IPS DF 4.7 (cell line): ENCODE measurements at regions not wholly inside any gene's neighbourhood (a gene's known extent, or its start where the extent isn't known, plus 50 kb on each side); places are given as distances from the start of the nearest gene placed in this dataset.

Experiments used
- DNase-seq: peaks from one replicate; pipeline ENCODE4 v3.0.0-alpha.2; 2013; ENCODE audit warnings: low spot score; ENCODE audit errors: extremely low read depth

DNA sequence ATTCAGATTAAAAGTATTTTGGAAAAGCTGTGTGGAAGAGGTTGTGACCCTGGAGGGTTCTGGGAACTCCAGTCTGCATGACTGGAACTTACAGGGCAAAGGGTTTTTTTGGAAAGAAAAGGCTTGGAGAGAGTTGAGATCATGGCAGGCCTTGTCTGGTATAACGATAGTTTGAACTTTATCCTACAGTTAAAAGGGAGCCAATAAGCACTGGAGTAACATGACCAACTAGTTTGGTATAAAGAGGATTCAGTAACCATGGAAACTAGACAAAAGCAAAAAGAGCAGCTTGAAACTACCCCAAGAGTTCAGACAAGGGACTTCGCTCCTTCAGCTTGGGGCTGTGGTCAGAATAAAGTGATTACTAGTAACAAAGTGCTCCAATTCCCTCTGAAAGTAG, 151.2 kb upstream of the TMCO5A start:
- no peak for DNase-seq

DNA sequence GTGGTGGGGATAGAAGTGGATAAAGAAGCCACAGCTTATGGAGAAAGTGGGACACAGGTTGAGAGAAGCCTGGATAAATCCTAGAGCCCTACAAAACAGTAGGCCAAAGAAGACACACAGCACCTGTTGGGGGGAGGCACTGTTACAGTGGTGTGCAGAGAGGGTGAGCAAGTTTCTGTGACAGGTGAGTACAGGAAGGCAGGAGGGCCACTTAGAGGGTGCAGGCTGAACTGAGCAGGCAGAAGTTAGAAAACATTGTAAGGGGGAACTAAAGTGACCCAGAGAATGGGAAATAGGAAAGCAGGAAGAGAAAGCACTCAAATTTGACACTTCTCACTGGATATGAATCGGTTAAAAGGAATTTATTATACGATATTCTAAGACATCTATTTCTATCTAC, 146.1 kb upstream of the TMCO5A start:
- no peak for DNase-seq

DNA sequence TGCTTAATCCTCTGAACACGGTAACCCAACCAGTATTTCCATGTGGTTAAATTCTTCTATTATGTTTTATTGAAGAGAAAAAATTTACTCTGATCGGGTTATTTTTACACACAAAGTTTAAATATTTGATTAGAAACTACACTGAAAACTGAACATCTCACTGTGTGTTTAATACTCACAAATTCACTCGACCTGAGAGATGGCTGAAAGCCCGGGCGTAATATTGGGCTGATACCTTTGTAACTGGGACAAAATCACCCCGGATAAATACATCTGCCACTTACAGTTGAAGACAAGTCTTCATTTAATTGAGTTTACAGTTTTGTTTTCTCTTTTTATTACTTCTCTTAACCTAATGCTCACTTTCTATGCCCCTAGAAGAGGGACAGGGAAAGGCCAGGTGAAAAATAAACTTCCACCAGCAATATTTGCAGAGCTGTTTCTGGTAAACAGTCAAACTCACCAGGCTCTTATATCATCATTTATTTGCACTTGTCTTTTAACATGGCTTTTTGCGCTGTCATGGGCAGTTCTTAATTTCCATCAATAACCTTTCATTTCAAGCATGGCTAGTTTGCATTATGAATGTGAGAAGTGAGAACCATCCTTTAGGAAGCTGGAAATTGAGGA, 145.6 kb upstream of the TMCO5A start:
- DNase-seq: no peak

DNA sequence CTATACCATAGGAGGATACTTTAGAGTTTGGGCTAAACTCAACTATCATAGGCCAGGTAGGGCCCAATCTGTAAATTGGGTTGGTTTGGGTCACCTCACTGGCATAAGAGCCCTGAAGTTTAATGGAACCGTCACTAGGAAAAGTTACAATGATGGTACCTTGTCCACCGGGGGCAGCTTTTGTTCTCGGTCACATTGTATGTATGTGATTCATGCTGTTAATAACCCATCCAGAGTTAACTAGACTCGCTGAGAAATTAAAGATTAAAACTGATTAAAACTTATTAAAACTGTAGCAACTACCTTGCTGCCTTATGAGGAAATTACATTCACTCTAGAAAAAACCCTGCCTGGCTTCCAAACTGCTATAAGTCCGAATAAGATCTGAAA, 145.0 kb upstream of the TMCO5A start:
- DNase-seq: no peak

DNA sequence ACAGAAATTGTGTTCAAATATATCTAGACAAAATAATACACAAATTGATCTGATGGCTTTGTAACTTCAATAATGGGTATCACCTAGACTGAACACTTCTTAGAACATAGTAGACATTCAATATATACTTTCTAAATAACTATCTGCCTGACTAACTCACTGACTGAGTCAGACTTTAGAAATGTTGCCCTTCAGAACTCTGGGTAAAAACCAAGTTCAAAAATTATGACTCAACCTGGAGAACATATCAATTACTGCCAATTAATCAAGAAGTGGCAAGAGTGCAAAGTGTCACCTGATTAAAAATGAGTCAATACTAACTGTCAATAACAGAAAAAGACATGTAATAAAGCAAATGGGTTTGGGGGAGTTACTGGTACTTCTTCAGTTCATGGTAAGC, 144.6 kb upstream of the TMCO5A start:
- DNase-seq: no peak

DNA sequence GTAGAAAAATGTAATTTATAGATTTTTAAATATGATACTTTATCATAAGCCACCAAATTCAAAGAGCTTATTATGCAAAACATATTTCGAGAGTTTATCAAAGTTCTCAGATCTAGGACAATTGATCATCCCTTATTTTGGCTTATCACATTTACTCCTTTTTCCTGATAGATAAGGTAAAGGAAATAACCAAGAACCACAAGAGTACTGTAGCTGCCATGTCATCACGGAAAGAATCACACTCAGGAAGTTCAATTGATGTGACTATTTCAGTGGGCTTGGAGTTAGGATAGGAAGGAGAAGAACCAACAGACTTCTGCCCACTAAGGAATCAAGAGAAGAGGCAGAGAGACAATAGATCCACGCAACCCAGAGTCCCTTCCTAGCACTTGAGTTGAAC, 142.7 kb upstream of the TMCO5A start:
- DNase-seq: no peak

DNA sequence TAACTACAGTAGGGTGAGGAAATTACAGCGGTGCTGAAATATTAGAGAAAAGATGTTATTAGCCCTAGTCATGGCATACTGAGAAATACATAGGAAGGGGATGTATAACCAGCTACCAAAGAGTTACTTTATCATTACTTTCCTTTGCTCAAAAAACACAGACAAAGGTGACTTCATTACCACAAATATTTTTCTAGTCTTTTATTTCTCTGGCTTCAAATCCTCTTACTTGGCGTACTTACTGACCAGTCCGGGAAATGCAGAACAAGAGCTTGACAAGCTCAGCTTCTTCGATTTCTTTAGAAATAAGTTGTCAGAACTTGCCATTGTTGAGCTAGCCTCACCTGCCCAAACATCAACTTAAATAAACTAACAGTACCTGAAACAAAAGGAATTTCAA, 142.1 kb upstream of the TMCO5A start:
- no peak for DNase-seq

DNA sequence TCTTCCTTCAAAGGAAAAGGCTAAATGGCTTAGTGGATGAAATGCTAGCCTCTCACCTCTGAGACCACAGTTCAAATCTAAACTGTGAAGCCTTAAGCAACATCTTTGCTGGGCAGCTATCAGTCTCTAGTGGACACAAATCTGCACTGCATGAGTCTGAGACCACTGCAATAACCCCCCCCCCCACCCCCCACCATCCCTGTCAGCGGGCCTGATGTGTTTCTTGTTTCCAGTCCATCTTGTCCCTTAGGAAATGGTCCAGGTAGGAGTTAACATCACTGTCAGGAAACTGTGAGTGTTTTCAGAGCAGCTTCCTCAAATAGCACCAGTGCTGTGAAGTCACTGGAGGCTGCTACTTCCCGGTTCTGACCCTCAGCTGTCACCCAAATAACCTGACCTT, 140.6 kb upstream of the TMCO5A start:
- DNase-seq: no peak

DNA sequence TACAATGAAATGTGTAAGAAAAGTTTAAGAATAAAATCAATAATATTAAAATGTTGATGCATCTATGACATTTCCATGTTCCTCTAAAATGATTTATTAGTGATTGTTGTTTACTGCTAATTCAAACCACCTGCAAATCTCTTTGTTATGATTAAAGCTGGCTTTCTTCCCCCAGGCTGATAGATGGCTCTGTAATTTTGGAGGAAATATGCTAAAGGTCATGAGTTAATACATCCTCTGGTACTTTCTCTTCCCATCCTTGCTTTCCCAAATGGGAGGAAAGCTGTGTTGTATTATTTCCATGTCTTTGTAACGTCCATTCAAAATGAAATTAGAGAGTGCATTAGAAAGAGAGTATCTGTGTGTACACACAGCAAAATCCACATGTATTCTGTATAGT, 139.5 kb upstream of the TMCO5A start:
- DNase-seq: no peak

DNA sequence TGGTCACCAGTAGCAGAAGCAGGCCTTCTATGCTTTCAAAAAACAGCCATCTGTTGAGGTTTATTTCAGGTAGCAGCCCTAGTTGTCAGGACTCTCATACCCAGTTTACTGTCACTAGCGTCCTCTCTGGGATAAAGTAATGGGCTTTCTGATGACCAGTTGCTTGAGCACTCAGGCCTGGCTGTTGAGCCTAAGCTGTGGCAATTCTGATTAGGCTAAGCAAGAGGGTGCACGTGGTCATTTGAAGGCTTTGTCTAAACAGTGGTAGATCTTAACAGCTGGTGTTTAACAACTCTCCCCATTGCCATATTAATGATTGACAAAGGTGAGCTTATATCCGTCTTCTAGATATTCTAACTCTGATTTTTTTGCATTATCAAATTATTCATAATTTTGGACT, 132.9 kb upstream of the TMCO5A start:
- no peak for DNase-seq

DNA sequence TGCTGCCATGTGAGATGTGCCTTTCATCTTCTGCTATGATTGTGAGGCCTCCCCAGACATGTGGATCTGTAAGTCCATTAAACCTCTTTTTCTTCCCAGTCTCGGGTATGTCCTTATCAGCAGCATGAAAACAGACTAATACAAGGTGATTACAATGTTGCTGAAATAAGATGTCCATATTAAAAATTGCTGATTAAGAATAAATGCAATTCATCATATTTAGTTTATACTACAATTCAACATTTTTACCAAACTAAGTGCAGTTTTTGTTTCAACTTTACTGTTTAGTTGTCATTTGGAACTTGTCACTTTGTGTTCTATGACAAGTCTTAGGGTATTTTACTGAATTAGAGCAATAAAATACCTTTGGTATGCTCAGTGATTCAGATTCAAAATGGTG, 127.6 kb upstream of the TMCO5A start:
- DNase-seq: no peak

DNA sequence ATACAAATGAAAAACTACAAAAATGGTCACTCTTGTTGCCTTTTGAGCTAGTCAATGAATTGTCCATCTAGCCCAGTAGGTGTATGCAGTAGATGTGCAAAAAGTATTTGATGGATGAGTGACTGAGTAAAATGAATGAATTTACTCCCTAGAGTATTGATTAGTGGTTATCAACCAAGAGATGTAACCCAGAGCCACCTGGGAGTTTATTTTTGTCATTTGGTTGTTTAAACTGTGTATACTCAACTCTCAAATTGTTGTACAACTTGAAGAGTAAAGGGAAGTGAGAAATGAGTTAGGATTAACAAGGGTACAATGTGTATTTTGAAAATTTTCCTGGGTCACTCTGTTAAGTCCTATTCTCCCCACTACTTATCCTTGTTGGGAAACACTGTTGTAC, 124.1 kb upstream of the TMCO5A start:
- DNase-seq: no peak

DNA sequence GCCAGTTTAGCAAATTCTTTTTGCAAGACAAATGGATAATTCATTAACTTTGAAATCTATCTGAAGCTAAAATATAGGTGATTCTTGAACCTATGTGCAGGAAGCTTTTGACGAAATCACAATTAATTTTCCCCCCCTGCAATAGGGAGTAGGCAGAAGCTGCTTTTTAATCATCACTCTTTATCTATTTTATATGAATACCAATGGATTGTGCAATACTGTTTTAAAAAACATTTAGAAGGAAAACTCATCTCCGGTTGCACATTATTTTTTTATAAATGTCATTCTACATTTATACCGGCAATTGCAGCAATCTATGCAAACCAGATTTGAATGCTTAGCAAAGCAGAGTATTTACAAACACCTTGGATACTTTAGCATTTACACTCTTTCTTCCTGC, 121.1 kb upstream of the TMCO5A start:
- no peak for DNase-seq

DNA sequence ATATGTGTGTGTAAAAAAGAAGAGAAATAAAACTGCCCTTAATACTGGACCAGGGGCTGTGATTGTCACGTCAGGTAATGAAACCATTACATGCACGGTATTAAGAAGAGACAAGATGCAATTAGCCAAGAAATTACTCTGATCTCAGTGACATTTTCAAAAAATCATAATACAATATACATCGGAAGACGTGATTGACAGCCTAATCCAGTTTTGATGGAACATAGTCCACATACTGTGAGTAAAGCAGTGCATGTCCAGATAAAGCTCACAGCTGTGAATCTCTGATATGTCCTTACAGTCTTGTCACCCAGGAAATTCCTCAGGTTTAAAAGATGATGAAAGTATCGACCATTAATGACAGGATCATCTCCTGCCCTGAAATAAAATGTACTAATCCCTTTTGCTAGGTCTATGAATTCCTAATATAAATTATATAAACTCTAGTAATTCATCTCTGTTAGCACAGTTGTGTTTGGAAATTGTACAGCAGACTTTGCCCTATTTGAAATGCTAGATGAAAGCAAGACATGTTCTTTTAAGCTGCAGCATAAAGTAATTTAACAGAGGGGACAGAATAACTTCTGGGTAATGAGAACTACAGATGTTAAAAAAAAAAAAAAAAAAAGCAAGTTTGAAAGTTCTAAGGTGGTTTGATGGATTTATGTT, 119.5 kb upstream of the TMCO5A start:
- DNase-seq: no peak

DNA sequence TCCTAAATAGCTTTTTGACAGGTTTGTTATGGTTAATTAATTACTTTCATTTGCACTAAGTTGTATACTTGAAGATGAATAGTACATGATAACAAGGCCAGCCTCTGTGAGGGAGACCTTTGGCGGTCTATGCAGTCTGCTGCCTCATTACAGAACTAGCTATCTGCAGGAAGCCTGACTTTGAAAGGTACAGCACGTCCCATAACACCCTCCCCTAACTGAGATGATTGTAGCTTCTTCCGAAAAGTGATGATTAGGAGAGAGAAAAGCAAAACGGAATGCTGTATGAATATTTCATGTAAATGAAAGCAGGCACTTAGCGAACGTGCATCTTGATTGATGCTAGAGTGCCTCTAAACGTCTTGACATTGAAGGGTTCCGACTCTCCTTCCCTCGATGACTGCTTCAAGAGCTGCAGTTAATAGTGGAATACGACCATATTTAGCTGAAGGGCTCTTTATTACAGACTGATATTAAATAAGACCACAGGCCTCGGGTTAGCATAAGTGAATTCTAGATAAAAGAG, 116.2 kb upstream of the TMCO5A start:
- DNase-seq: no peak

DNA sequence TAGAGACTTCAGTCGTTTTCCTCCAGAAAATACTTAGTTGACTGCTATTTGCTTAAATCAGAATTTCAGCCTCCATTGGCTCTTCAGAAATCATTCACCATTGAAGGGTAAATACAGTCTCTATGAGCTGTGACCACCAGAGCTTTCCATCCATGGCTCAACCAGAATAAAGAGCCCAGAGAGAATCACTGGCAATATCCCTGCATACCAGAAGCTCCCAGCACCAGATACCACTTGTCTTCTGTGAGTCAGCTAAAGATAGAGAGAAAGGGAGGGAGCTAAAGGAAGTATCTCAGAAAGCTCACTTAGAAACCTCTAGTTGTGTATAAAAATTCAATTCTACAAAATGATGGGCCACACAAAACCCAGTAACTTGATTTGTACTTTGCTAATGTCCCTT, 115.2 kb upstream of the TMCO5A start:
- no peak for DNase-seq

DNA sequence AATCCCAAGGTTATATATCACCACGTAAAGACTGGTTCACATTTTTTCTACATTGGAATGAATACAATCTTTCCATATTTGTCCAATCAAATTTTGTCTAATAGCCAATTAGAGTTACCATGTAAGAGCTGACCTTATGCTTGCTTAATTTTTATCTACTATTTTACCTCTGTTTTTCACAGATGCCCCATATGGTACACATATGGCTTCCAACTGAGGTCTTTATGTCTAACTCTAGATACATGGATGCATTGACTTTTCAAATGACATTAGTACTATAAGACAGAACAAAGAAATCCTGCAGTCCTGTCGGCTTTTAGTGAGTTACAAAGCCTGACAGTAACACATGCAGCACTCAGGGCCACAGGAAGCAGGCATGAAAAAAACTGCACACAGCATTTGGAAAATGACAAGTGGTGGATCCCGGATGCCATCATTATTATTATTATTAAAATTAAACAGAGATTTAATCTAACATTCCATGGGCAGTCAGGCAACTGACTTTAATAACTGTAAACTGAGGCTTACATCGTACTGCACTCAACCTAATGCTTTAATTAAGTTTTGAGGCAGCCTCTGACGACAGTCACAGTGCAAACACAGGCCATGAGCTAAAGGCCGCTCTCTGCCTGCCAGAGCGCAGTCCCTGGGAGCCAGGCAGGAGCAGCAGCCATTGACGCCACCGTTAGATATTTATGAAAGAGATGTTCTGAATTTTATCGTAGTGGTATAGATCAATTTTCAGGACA, 113.9 kb upstream of the TMCO5A start:
- no peak for DNase-seq

DNA sequence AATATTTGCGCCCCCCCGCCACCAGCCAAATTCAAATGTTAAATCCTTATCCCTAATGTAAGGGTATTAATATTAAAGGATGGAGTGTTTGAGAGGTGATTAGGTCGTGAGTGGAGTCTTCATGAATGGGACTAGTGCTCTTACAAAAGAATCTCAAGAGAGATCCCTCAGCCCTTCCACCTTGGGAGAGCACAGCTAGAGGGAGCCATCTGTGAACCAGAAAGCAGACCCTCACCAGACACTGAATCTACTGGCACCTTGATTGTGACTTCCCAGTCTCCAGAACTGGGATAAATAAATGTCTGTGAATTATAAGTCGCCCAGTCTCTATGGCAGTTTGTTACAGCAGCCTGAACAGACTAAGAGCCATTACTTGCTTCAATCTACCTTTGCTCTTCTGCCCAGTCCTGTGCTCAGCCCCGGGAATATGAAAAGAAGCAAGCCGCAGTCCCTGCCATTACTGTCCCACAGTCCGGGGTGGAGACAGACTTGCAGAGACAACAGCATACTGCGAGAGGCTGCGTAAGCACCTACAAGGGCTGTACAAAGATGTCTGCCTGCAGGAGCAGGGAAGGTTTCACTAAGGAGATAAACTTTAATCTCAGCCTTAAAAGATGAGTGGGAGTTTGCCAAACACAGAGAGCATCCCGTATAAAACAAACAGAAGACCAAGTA, 110.7 kb upstream of the TMCO5A start:
- DNase-seq: no peak

DNA sequence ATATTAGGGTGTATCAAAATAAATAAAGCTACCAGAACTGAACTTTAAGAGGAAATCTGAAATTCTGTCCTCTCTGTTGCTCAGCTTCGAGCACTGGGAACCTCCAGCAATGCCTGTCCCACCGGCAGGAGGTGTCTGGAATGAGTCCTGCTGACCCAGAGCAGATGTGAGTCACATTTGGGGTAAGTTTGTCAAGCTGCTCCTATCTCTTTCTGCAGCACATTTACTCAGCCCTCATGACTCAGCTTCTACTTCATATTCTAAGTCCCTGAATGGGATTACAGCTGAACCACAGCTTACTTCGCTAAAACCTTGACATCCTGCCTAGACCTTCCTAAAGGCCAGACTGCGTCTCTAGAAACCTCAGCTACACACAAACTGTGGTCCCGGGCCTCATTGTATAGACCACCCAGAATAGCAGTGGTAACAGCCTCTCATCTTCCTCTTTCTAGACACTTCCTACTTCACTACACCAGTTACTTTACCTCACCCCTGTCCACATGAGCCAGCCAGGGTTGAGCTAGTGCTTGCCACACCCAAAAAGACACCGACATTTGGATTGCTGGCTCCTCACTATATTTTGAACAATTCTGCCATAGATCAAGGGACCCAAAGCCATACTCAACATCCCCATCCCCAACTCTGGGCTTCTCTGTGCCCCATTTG, 109.6 kb upstream of the TMCO5A start:
- DNase-seq: no peak

DNA sequence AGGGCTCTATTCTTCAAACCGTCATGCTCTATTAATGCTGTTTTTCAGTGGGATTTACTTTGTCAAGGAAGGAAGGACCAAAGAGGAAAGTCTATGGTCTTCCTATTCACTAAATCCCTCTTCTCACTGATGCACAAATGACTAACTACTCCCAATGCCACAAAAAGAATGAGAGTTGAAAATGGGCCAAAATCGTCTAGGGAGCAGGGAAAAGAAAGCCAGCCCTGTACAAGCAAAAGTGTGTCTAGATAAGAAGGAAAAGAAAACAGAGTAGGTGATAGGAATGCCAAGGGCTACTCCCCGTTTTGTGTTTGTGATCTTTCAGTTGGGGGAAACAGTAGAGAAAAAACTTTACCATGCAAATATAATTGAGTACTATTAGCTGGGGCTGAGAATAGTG, 97.2 kb upstream of the TMCO5A start:
- no peak for DNase-seq

DNA sequence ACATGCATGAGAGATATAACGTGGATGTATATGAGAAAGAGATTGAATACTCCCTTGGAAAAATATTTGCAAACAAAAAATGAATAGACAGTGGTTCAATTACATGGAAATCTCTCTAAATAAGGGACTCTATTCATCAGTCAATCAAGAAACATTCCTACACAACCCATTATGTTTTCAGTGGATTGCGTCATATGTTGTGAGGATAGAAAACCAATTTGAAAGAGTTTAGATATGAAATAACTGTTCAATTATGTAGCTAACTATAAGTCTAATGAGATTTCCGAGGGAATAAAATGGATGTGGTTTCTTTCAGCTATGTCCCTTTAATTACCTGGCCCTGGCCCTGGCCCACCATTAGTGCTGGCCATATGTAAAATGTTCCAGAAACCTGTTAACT, 86.7 kb upstream of the TMCO5A start:
- DNase-seq: no peak

DNA sequence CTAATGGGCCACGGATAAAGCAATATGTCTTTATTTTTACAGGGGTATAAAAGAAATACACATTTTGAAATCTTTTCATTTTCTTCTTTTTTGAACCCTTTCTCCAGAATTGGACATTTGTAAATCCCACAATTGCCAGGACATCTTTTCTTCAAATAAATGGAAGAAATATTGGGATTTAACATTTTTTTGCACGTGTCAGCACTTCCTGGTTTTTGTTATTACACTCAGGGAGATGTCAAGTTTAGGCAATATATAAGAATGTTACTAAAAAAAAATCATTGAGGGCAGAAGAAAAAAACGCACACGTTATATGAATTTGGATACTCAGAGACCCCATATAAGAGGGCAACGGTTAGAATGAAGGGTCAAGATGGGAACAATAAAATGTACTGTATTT, 78.3 kb upstream of the TMCO5A start:
- DNase-seq: no peak
